Right lobe of liver (tissue), 4 donors: ENCODE measurements at regions not wholly inside any gene's neighbourhood (a gene's known extent, or its start where the extent isn't known, plus 50 kb on each side); places are given as distances from the start of the nearest gene placed in this dataset.

Experiments
- CTCF ChIP-seq, 4 donors: fragments of 200-600 bp in 3 of 4; fragments of 450-650 bp in 1 of 4; IDR thresholded peaks; one replicate each; pipeline versions ENCODE4 v1.5.1 to v1.8.0; 2016 to 2022; ENCODE audit warnings: antibody characterized with exemption in 4 of 4, mild to moderate bottlenecking in 2 of 4
- POLR2A ChIP-seq: fragments of 450-650 bp; IDR thresholded peaks from one replicate; pipeline ENCODE4 v1.6.1; 2017; ENCODE audit warnings: antibody characterized with exemption, mild to moderate bottlenecking
- donor health status: DM: no; HTN: no; CAD: no.
- donor health status: DM: no; HTN: no; CAD: no.
- donor health status: DM: no; HTN: yes; CAD: no.

- TF ChIP-seq CTCF (IDR thresholded peaks at IDR 0.05) = no peak
- TF ChIP-seq POLR2A = no peak
These were observed 340.3 kb downstream of the KCNN2 start for GRCh38 chr5:114702136-114702535.
